HG02759 (cell line): ENCODE measurements at regions not wholly inside any gene's neighbourhood (a gene's known extent, or its start where the extent isn't known, plus 50 kb on each side); places are given as distances from the start of the nearest gene placed in this dataset.

ENCODE experiments used
- ATAC-seq: cut with Tn5 transposase; IDR thresholded peaks from one replicate; pipeline ENCODE4 v1.9.1; 2021; ENCODE audit warnings: mild to moderate bottlenecking, moderate library complexity; ENCODE audit not compliant: unreplicated experiment

DNA sequence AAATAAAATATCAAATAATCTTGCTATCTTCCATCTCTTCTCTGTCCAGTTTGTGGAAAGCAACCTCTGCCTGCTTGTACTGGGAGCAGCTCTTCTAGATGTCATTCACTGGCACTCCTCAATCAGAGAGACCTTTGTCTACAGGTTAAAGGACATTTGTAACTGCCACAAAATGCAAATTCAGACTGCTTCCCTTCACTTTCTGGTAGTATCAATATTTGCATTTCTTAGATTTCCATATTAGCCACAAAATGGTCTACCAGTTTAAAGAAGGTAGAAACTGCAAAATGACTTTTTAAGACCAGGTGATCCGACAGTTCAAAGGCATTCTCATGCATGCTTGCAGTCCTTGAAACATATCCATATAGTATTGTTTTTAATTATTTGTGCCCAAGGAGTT lies 51.7 kb upstream of the RCN1 start:
- peak; percentile 59 for ATAC-seq

DNA sequence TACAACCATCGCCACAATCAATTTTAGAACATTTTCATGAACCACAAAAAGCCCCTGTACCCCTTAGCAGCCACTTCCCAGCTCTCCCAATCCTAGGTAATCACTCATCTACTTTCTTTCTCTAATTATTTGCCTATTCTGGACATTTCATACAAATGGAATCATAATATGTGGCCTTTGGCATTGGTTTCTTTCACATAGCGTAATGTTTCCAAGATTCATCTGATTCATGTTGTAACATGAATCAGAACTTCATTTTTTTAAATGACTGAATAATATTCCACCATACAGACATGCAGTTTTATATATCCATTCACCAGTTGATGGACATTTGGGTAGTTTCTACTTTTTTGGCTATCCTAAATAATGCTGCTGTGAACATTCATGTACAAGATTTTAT lies 56.2 kb upstream of the RCN1 start:
- ATAC-seq, result no peak

DNA sequence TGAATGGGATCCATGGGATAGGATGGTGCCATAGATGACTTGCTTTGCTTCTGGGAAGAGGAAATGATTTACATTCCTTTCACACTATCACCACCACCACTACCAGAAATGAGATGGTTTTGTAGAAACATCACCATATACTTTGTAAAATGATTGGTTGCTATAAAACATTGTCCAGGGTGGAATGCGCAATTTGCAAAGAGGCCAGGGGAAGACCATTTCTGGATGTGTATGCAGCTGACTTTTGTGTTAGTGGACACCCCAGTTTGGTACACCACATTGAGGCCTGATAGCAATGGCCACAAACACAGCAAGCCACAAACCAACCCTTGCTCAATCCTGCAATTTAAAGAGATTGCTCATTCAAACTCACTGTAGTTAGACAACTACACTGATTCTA lies 56.7 kb upstream of the RCN1 start:
- ATAC-seq, result no peak

DNA sequence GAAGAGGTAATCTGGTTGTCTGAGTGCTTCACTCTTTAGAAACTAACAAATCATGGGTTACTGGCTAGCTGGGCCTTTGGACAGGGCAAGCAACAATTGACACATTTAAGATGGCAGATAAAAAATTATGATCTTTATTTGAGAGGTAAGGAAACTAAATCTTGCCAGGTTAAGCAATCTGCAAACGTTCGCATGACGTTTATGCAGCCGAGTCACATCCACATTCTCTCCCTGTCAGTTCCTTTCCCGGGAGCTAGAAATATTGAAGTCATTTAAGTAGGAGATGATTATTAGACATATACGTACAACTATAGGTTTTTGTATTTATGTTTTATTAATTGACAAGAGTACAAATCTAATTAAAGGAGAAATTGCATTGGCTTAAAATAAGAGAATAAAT lies 57.4 kb upstream of the RCN1 start:
- no peak for ATAC-seq

DNA sequence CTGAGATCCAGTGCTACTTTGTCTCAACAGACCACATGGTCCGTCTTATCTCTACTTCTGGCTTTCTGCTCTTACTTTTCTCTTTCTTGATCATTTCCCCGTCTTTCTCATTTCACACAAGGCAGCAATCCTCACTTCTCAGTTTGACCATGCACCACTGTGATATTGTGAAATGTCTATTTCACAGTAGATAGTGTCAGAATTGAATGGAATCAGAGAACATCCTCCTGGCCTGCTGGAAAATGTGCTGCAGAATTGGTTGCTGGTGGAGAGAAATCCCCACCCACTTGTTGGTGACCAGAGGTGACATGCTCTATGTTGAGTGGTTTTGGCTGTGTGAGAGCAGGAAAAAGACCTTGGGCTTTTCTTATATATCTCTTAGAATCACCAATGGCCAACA lies 57.8 kb upstream of the RCN1 start:
- ATAC-seq, result peak; percentile 53

DNA sequence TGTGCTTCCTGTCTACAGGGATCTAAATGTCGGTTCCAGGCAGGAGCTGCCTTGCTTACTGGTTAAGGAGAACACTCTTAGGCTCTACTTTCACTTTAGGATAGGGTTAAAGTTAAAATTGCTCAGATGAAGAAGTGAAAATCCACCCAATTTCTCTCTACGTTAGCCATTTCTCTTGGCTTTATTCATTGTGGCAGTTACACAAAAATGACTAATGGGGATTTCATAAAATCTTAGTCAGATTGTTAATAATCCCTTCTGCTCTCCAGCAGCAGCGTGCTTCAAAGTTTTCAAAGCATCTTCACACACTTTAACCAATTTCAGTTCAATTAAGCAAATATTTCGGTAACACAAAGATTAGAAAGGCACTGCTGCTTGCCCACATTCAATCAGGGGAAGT lies 58.4 kb upstream of the RCN1 start:
- peak; percentile 51 for ATAC-seq

DNA sequence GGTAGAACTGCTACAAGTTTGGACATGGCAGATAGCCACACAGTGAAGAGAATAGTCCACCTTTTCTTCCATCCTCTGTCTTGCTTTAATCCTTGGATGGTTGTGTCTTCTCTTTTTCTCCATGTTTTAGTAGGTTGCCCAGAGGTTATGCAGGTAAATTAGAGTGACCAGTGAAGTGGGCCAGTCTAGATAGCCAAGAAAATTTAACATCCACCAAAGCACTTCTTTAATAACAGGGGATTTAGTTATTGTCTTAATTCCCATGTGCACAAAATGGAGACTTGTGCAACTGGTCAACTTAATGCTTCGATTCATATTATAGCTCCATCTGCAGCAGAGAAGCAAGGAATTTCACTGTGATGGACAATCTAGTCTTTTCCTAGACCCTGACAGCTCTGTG lies 58.8 kb upstream of the RCN1 start:
- ATAC-seq, result no peak

DNA sequence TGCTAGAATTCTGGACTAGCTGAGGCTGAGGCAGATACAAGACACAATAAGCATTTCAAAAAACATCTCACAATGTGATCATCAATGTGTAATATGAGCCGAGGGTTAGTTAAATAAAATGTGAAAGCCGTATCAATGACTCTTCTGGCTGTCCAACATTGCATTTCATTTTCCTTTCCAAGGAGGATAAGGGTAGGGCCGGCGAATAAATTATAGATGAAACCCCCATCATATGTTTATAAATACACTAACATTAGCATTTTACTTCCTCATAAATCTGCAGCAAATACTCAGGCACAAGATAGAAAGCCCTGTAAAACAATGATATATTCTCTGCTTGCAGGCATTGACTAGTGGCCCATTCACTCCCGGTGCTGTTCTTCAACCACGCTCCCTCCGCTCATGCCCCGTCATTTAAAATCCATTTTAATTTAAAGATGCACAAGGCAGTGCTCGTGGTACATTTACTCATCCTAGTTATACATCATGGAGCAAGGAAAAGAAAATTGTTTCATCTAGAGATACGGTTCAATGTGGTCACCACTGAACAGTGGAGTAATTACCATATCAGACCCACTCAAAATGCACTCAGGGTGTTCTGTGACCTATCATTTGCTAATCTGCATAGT lies 59.9 kb upstream of the RCN1 start:
- no peak for ATAC-seq

DNA sequence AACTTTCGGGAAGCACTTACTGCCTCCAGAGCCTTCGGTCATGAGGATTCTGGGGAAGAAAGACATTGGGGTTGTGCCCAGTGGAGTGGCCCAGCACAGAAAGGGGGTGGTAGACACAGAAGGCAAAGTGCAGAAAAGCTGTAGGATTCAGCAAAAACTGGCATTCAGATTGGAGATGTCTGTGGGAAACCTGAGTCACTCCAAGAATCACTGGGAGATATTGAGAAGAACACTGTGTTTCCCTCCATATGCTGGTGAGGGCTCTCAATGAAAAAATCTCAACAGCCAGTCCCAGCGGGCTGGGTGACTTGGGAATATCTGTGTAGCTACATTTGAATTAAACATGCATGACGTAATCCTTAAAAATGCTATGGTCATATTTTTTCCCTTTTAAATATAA lies 61.2 kb upstream of the RCN1 start:
- no peak for ATAC-seq

DNA sequence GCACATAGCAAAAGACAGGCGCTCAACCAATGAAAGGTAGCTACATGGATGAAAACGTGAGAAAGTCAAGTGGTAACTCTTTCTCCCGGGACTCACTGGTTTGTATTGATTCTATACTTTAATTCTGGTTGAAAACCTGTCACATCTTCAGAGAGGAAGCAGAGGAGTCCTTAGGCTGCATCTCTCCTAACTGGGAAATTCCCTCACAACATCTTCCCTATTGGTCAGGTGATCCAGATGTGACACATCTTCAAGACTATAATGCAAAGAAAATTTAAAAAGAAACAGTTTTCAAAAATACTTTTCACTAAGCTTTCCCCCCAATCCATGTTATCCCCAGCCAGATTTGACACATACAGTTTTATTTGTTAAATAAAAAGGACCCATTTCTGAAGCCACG lies 62.7 kb upstream of the RCN1 start:
- no peak for ATAC-seq

DNA sequence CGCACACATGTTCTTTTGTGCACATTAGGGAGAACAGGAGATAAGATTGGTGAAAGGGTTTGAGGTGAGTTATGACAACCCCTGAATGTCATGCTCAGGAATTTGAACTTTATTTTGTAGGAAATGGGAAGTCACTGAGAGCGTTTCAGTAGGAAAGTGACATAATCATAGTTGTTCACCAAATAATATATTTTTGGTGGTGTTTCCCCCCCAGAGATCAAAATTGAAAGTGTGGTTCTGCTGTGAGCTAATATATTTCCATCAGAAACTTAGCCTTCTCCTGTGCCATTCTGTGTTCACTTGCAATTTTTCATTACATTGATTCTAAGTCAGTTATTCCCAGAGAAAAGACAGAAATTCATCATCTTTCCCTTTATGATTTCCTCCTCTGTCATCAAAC lies 64.1 kb upstream of the RCN1 start:
- no peak for ATAC-seq

DNA sequence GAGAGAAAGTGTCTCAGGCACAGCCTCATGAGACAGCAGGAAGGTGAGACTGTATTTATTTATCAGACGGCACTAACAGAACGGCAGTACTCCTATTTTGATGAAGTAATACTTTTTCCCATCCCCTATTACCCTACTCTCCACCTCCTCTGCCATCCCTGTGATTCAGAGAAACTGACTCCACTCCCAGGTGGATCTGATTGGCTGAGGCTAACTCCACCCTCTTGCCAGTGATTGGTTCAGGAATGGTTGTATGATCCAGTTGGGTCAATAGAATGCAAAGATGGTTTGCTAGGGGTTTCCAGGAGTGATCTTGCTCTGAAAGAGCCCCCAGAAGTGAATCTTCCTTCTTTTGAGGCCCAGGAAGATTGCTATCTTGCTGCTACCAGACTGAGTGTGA lies 65.9 kb upstream of the RCN1 start:
- no peak for ATAC-seq

DNA sequence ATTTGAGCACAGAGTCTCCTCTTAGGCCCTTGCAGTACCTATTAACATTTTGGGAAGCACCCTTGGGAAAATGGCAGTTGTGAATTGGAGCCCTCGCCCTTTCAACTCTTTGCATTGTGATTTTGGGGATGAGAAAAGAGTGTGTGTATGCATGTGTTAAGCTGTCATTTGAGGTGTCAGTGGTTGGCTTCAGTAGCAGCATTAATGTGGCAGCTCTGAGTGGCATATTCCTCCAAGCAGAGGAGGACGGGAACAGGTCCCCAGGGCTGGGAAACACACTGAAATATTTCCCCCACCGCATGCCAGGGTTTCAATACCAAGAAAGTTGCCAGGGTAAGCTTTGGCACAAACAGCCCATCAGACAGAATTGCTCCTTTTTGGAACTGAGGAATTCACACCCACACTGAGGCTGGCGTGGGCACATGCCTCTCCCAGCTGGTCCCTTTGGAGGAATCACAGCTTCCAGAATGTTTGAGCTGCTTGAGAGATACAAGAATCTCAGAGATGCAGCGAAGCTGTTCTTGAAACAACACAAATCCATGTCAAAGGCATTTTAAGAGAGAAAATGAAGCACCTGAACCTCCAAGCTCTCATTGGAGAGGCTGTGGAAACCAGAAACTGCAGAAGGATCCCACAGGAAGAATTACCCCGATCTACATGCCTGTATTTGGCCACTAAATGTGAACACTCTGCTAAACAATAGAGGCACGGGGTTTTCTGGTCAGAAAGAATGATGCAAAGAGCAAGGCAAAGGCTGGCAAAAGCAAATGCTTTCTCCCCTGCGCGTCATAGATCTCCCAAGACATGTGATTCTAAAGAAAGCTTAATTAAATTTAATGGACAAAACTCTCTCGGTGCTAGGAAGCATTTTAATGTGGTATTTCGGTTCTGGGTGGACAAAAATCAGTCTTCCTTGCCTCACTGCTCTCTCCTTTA lies 67.2 kb upstream of the RCN1 start:
- ATAC-seq, result no peak

DNA sequence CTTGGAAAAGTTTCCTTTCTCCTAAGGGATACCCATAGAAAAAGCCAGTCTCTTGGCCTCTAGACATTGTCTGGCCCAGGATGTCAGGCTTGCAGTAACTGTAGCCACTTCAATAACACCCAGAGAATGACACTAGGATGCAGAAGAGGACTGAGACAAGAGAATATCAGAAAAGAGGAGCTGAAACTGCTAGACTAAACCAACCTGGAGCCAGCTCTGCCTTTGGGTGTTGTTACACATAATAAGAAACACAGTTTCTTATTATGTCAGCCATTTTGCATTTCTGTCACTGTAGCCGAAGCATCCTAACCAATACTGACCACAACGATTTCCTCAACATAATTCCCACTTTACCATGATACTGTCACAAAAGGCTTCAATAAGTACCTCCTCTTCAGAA lies 72.2 kb upstream of the RCN1 start:
- no peak for ATAC-seq

DNA sequence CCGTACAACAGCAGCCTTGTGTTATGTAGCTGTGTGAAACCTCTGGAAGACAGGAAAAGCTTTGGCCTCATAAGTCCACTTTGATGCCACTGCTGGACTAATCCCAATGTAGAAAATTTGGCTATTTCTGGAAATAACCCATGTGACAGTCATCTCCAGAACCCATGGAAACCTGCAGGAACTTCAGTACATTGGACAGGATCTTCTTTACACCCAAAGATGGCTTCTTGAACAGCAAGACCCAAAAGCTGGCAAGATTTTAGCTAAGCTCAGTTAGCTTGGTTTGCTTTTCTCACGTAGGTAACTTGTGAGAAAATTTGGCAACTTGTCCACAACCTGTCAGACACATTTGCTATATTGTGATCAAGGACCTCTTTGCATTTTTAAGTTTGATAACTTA lies 74.8 kb upstream of the RCN1 start:
- ATAC-seq, result no peak

DNA sequence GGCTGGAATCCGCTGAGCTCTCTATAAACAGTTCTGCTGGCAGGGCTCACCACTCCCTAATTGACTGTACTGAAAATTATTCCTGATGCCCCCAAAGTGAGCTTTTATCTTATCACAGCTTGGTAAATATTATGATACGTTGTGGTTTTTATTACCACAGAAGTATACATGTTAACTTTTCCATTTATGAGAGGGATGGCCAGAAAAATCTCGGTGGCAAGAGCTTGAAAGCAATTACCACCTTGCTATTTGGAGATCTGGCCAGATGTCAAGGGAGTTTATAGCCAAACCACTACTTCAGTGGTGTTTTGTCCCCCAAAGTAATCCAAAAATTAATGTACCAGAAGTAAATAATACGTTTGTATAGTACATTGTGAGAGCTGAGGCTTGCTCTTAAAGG lies 75.4 kb upstream of the RCN1 start:
- ATAC-seq, result no peak

DNA sequence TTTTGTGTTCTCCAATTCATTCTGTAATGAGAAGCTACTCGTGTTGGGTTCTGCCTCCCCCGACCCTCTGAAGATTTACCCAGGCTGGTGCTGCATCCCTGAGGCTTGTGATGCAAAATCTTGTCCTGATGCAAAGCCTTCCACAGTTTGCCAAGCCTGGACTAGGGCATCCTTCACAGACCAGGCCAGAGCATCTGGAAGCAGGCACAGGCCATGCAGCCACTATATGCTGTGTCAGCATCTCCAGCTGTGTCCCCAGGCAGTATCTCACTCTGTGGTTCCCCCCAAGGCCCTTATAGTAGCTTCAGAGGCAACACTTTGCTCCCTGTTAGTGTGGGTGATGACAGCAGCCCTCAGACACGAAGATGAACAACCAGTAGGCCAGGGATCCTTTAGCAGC lies 77.3 kb upstream of the RCN1 start:
- no peak for ATAC-seq

DNA sequence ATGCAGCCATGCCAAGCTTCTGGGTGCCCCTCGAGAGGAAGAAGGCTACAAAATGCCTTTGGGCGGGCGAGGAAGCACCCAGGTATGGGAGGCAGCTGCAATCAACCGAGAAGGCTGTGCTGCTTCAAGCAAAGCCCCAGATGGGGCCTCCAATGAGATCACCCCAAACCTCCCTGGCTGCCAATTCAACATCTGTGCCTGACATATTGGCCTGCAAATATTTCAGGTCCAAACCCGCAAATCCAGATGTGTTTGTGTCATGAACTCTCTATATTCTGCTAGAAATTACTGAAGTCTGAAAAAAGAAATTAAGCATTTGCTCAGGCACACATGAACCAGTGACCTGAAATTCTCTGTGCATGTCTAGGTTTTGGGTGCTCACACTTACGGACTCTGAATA lies 78.8 kb upstream of the RCN1 start:
- no peak for ATAC-seq

DNA sequence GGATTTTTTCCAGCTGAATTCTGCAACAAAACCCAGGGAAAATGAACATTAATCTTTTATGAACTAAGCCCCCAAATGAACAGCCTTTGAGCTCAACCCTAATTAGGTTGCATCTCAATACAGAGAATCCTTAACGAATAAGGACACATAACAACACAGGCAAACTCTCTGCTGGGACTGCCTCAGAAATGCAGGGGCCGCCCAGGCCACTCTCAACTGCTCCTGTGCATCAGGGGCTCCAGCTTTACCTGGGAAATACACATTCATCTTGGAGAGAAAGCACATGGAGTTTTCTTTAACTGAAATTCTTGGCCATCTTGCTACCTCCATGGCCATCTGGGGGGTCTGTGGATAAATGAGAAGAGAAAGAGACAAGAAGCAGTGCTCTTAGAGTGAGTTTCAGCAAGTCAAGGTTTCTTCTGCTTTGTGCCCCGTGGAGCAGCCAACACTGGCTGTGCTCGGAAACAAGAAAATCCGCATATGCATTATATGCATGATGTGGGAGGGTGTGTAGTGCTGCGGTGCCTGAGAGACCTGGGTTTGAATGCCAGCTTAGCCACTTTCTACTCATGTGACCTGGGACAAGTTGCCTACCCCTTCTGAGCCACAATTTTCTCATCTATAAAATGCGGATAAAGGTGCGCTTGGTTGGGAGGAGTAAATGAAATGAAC lies 81.9 kb upstream of the RCN1 start:
- no peak for ATAC-seq

DNA sequence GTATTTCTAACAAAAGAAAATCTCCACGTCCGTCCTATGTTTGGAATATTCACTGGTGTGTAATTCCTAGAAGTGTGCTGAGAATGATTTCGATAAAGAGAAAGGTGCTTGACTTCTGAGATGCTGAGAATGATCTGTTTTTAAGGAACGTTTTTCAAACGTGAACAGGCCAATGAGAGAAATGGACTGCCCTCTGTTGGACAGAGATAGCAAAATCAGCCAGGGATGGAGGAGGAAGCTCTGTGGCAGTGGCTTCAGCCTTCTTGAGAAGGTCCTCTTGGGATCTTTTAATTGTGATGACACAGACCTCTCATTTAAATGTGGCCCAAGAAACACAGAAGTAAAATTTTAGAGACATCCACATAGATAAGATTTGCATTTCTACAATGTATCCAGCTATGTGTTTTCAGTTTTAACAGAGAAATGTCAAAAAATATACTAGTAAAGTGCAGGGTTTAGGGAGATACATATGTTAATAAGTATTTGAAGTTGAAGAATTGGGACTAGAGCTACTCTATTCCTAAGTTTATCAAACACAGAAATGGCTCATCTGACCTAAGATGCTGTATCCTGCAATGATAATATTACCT lies 84.0 kb upstream of the RCN1 start:
- ATAC-seq, result no peak

DNA sequence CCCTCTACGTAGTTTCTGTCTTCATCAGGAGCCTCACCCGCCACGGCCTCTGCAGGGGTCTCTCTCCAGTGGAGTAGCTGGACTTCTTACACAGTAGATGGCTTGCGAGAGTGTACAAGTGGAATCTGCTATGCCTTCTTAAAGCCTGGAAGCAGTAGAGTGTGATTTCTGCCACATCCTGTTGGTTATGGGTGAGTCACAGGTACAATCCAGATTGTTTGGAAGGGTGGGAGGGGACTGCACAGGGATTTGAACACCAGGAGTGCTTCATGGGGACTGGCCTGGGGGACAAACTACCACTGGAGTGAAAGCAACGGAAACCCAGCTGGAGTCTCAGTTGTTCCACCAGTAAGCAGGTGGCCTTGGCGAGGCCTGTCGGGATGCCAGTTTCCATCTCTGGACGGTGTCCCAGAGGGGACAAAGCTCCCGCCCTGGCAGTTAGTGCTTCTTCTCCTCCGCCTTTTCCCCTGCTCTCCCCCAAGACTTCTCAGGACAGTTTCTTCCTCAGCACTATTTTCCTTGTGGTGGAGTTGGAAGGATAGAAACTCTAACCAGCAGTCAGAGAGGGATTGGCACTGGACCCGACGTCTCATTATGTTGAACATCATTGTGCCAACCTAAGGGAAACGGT lies 85.0 kb upstream of the RCN1 start:
- ATAC-seq, result no peak
